PC-3 (cell line): ENCODE measurements at regions not wholly inside any gene's neighbourhood (a gene's known extent, or its start where the extent isn't known, plus 50 kb on each side); places are given as distances from the start of the nearest gene placed in this dataset.
A peak's percentile ranks its signal among the peaks of the same experiment; 100 is the strongest.

Experiments used
- ATAC-seq: fragments of 200-7000 bp; cut with Tn5 transposase; 2 replicates; pipeline ENCODE4 v1.9.1; 2020; ENCODE audit warnings: mild to moderate bottlenecking, moderate library complexity
- BruUV-seq: library from RNA; stranded (reverse); fragments of 400-500 nt; replicated peaks from 2 replicates; lab custom pipeline; 2021; lab: Mats Ljungman, UMichigan
- CTCF ChIA-PET: fragments of 300-600 bp; sonication (Branson Sonifier 250); formaldehyde crosslinking; loops from one replicate; lab custom pipeline; 2022; ENCODE audit warnings: antibody characterized with exemption; lab: Charles Lee
- POLR2A ChIA-PET: fragments of 300-600 bp; sonication (Branson Sonifier 250); formaldehyde crosslinking; loops from one replicate; lab custom pipeline; 2022; ENCODE audit warnings: antibody characterized with exemption; ENCODE audit not compliant: unreplicated experiment; lab: Charles Lee
- DNase-seq: peaks from one replicate; pipeline ENCODE4 v3.0.0-alpha.2; 2015
- H2AFZ ChIP-seq: fragments of 300-600 bp; sonication (generic); 2 replicates; pipeline ENCODE4 v1.6.0; 2016; ENCODE audit warnings: antibody characterized with exemption, low read length
- H3F3A ChIP-seq: fragments of 300-600 bp; sonication (generic); one replicate; pipeline ENCODE4 v1.6.0; 2017; ENCODE audit warnings: antibody characterized with exemption, low read length, control low read depth, mild to moderate bottlenecking; ENCODE audit not compliant: unreplicated experiment
- H3K27ac ChIP-seq: fragments of 300-600 bp; sonication (generic); 2 replicates; pipeline ENCODE4 v1.5.1; 2016; ENCODE audit warnings: mild to moderate bottlenecking, low read length
- H3K27me3 ChIP-seq: fragments of 300-600 bp; sonication (generic); 2 replicates; pipeline ENCODE4 v1.6.1; 2016; ENCODE audit warnings: low read length, mixed read lengths
- H3K36me3 ChIP-seq: fragments of 300-600 bp; sonication (generic); 2 replicates; pipeline ENCODE4 v1.6.1; 2016; ENCODE audit warnings: low read depth, mixed run types, low read length, mixed read lengths
- H3K4me1 ChIP-seq: fragments of 300-600 bp; sonication (generic); 2 replicates; pipeline ENCODE4 v1.5.1; 2016; ENCODE audit warnings: low read length; ENCODE audit not compliant: insufficient read depth
- H3K4me2 ChIP-seq: fragments of 300-600 bp; sonication (generic); 2 replicates; pipeline ENCODE4 v1.6.0; 2016; ENCODE audit warnings: low read length
- H3K4me3 ChIP-seq: fragments of 300-600 bp; sonication (generic); 2 replicates; pipeline ENCODE4 v1.5.1; 2016; ENCODE audit warnings: mild to moderate bottlenecking, low read length, mixed read lengths
- H3K79me2 ChIP-seq: fragments of 300-600 bp; sonication (generic); 2 replicates; pipeline ENCODE4 v1.6.1; 2017; ENCODE audit warnings: low read length, mixed read lengths
- H3K9ac ChIP-seq: fragments of 300-600 bp; sonication (generic); 2 replicates; pipeline ENCODE4 v1.6.0; 2016; ENCODE audit warnings: mild to moderate bottlenecking, low read length
- H3K9me2 ChIP-seq: fragments of 300-600 bp; sonication (generic); replicated peaks from 2 replicates; pipeline ENCODE4 v1.6.1; 2016; ENCODE audit warnings: mixed run types, low read length, mixed read lengths
- H3K9me3 ChIP-seq: fragments of 300-600 bp; sonication (generic); 2 replicates; pipeline ENCODE4 v1.6.1; 2016; ENCODE audit warnings: low read length, mixed read lengths
- H4K20me1 ChIP-seq: fragments of 300-600 bp; sonication (generic); 2 replicates; pipeline ENCODE4 v1.6.1; 2016; ENCODE audit warnings: low read length, mixed read lengths
- EZH2 ChIP-seq: fragments of 300-600 bp; sonication (generic); IDR thresholded peaks from one replicate; pipeline ENCODE4 v1.6.1; 2017; ENCODE audit warnings: antibody characterized with exemption, mild to moderate bottlenecking, low read length; ENCODE audit not compliant: unreplicated experiment
- EZH2phosphoT487 ChIP-seq: fragments of 300-600 bp; sonication (generic); IDR thresholded peaks from 2 replicates; pipeline ENCODE4 v1.6.1; 2018; ENCODE audit warnings: mild to moderate bottlenecking, antibody characterized with exemption, low read length, borderline replicate concordance
- intact Hi-C: fragments of 100-400 bp; cut with micrococcal nuclease; formaldehyde crosslinking; loops from 2 replicates; pipeline ENCODE4 v1.9.0; 2023
- TF ChIP-seq, protein P1 (sequence below): fragments of 300-600 bp; sonication (generic); conservative IDR thresholded peaks from 2 replicates; pipeline ENCODE4 v1.5.1; 2017; ENCODE audit warnings: antibody characterized with exemption, low read depth, mild to moderate bottlenecking, low read length

- no peaks in the 10 kb centered on the region for H3K36me3 ChIP-seq
- H3K4me2 ChIP-seq = no peak overlapping the region
- no peaks in the 10 kb centered on the region for H4K20me1 ChIP-seq
- intact Hi-C loops = loop anchor here (5.0 kb wide), 1 partner anchor 561 kb away; no protein-coding TSS in a partner anchor
- POLR2A ChIA-PET = no interaction called here
- H3K9me3 ChIP-seq = no peaks in the 10 kb centered on the region
- DNase-seq (peak; percentile 69), ATAC-seq (peak; percentile 89)
- H3K4me1 ChIP-seq = peaks cover 9% of the 10 kb centered on the region
- CTCF ChIA-PET = no interaction called here
- H3K4me3 ChIP-seq = no peak overlapping the region
- BruUV-seq = no TSS peak
- H3K9me2 ChIP-seq = no peaks in the 10 kb centered on the region
- no peak overlapping the region for H2AFZ ChIP-seq
- TF ChIP-seq, protein P1, sequence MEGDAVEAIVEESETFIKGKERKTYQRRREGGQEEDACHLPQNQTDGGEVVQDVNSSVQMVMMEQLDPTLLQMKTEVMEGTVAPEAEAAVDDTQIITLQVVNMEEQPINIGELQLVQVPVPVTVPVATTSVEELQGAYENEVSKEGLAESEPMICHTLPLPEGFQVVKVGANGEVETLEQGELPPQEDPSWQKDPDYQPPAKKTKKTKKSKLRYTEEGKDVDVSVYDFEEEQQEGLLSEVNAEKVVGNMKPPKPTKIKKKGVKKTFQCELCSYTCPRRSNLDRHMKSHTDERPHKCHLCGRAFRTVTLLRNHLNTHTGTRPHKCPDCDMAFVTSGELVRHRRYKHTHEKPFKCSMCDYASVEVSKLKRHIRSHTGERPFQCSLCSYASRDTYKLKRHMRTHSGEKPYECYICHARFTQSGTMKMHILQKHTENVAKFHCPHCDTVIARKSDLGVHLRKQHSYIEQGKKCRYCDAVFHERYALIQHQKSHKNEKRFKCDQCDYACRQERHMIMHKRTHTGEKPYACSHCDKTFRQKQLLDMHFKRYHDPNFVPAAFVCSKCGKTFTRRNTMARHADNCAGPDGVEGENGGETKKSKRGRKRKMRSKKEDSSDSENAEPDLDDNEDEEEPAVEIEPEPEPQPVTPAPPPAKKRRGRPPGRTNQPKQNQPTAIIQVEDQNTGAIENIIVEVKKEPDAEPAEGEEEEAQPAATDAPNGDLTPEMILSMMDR = no peak
- TF ChIP-seq EZH2phosphoT487 (no peak), EZH2 (no peak)
- no peaks in the 10 kb centered on the region for H3F3A ChIP-seq
- H3K79me2 ChIP-seq = no peaks in the 10 kb centered on the region
- no peaks in the 10 kb centered on the region for H3K27me3 ChIP-seq
- H3K27ac ChIP-seq = no peak overlapping the region
- H3K9ac ChIP-seq = no peak overlapping the region
Observed at GRCh38 chr1:217313096-217313495, 317.8 kb downstream of the GPATCH2 start.

DNA sequence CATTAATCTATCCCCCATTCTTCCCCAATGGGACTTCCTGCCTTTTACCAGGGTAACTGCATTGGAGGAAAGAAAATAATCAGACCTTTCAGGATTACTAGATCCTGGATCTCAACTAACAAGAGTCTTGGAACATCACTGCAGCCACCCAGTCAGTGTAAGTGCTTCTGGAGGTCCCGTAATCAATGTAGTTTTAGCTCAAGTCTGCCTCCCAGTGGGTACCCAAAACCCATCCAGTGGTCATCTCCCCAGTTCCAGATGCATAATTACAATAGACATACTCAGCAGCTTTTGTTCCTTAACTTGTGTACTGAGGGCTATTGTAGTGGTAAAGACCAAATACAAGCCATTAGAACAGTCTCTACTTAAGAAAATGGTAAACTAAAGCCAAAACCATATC is 319.1 kb downstream of the GPATCH2 start:
- no peak overlapping the region for H3K4me2 ChIP-seq
- no peaks in the 10 kb centered on the region for H3K27me3 ChIP-seq
- no peaks in the 10 kb centered on the region for H3F3A ChIP-seq
- no peak overlapping the region for H3K4me3 ChIP-seq
- TF ChIP-seq, protein P1 = peak; percentile 75
- no peak for TF ChIP-seq EZH2
- ChIA-PET POLR2A (no interaction called here), CTCF (no interaction called here)
- H3K9ac ChIP-seq = no peak overlapping the region
- H3K9me2 ChIP-seq = no peaks in the 10 kb centered on the region
- no peak overlapping the region for H3K27ac ChIP-seq
- no TSS peak for BruUV-seq
- H3K36me3 ChIP-seq = no peaks in the 10 kb centered on the region
- H4K20me1 ChIP-seq = no peaks in the 10 kb centered on the region
- H2AFZ ChIP-seq = no peak overlapping the region
- H3K79me2 ChIP-seq = no peaks in the 10 kb centered on the region
- DNase-seq (peak; percentile 70), ATAC-seq (peak; percentile 40; the same call in 1 of the 2 replicates)
- H3K9me3 ChIP-seq = no peaks in the 10 kb centered on the region
- peaks cover 9% of the 10 kb centered on the region for H3K4me1 ChIP-seq
- intact Hi-C loops = loop anchor here (5.0 kb wide), 1 partner anchor 559 kb away; no protein-coding TSS in a partner anchor

GRCh38 chr1:217311269-217311668 is 319.6 kb downstream of the GPATCH2 start:
- Histone ChIP-seq H3K4me1 (peaks cover 9% of the 10 kb centered on the region), H4K20me1 (no peaks in the 10 kb centered on the region), H3K4me3 (no peak overlapping the region), H3K27me3 (no peaks in the 10 kb centered on the region), H2AFZ (no peak overlapping the region), H3K27ac (no peak overlapping the region), H3K9me3 (no peaks in the 10 kb centered on the region), H3K36me3 (no peaks in the 10 kb centered on the region), H3K9me2 (no peaks in the 10 kb centered on the region), H3K79me2 (no peaks in the 10 kb centered on the region), H3F3A (no peaks in the 10 kb centered on the region), H3K4me2 (no peak overlapping the region), H3K9ac (no peak overlapping the region)
- TF ChIP-seq EZH2 (no peak), EZH2phosphoT487 (no peak)
- TF ChIP-seq, protein P1 = no peak
- BruUV-seq = no TSS peak
- intact Hi-C loops = loop anchor here (5.0 kb wide), 1 partner anchor 559 kb away; no protein-coding TSS in a partner anchor
- DNase-seq (no peak), ATAC-seq (no peak)
- CTCF ChIA-PET = no interaction called here
- POLR2A ChIA-PET = no interaction called here
